Neural cell (in vitro differentiated cells): ENCODE measurements at regions not wholly inside any gene's neighbourhood (a gene's known extent, or its start where the extent isn't known, plus 50 kb on each side); places are given as distances from the start of the nearest gene placed in this dataset.

Experiments
- H2AFZ ChIP-seq: fragments of 200-600, 300-800 bp; sonication (generic), shearing (Covaris generic); 2 replicates; pipeline ENCODE4 v1.6.0; 2014; ENCODE audit warnings: low read depth, mild to moderate bottlenecking, antibody characterized with exemption, low read length, moderate library complexity
- H3F3A ChIP-seq: fragments of 200-600 bp; shearing (Covaris generic); 2 replicates; pipeline ENCODE4 v1.6.1; 2016; ENCODE audit warnings: mild to moderate bottlenecking, moderate library complexity, mixed read lengths, antibody characterized with exemption, low read length; ENCODE audit not compliant: insufficient read depth, poor library complexity, severe bottlenecking
- H3K27ac ChIP-seq: fragments of 200-600, 300-800 bp; sonication (generic), shearing (Covaris generic); 2 replicates; pipeline ENCODE4 v1.5.1; 2014; ENCODE audit warnings: mild to moderate bottlenecking, low read length, moderate library complexity
- H3K27me3 ChIP-seq: fragments of 300-800, 200-600 bp; sonication (generic), shearing (Covaris generic); 2 replicates; pipeline ENCODE4 v1.6.0; 2014; ENCODE audit warnings: mild to moderate bottlenecking, low read depth, low read length, moderate library complexity; ENCODE audit not compliant: insufficient read depth
- H3K36me3 ChIP-seq: fragments of 300-800, 200-600 bp; sonication (generic), shearing (Covaris generic); 2 replicates; pipeline ENCODE4 v1.5.1; 2014; ENCODE audit warnings: mild to moderate bottlenecking, antibody characterized with exemption, low read length, moderate library complexity; ENCODE audit not compliant: insufficient read depth
- H3K4me2 ChIP-seq: fragments of 300-800, 200-600 bp; sonication (generic), shearing (Covaris generic); 2 replicates; pipeline ENCODE4 v1.6.0; 2014; ENCODE audit warnings: mild to moderate bottlenecking, low read length
- H3K4me3 ChIP-seq: fragments of 300-800, 200-600 bp; sonication (generic), shearing (Covaris generic); 2 replicates; pipeline ENCODE4 v1.5.1; 2014; ENCODE audit warnings: mild to moderate bottlenecking, low read length, moderate library complexity
- H3K79me2 ChIP-seq: fragments of 200-600 bp; shearing (Covaris generic); replicated peaks from 2 replicates; pipeline ENCODE4 v1.6.0; 2014; ENCODE audit warnings: mild to moderate bottlenecking, low read length, moderate library complexity; ENCODE audit not compliant: insufficient read depth
- H3K9ac ChIP-seq: fragments of 300-800, 200-600 bp; sonication (generic), shearing (Covaris generic); 2 replicates; pipeline ENCODE4 v1.6.1; 2016; ENCODE audit warnings: mild to moderate bottlenecking, low read length, mixed read lengths
- H3K9me2 ChIP-seq: fragments of 200-600 bp; shearing (Covaris generic); 2 replicates; pipeline ENCODE4 v1.6.1; 2016; ENCODE audit warnings: mild to moderate bottlenecking, low read length, mixed read lengths; ENCODE audit not compliant: insufficient read depth
- H3K9me3 ChIP-seq: fragments of 200-600, 300-800 bp; sonication (generic), shearing (Covaris generic); 2 replicates; pipeline ENCODE4 v1.6.1; 2016; ENCODE audit warnings: mild to moderate bottlenecking, mixed run types, low read length, moderate library complexity, mixed read lengths
- H4K20me1 ChIP-seq: fragments of 200-600 bp; shearing (Covaris generic); 2 replicates; pipeline ENCODE4 v1.6.1; 2016; ENCODE audit warnings: mild to moderate bottlenecking, mixed run types; ENCODE audit not compliant: insufficient read depth
- CTCF ChIP-seq: fragments of 450-650 bp; IDR thresholded peaks from 2 replicates; pipeline ENCODE4 v1.5.1; 2014; ENCODE audit warnings: antibody characterized with exemption, mild to moderate bottlenecking, moderate library complexity; ENCODE audit not compliant: poor library complexity, severe bottlenecking
- EP300 ChIP-seq: fragments of 450-650 bp; conservative IDR thresholded peaks from 2 replicates; pipeline ENCODE4 v1.6.1; 2014; ENCODE audit warnings: antibody characterized with exemption, mild to moderate bottlenecking, moderate library complexity; ENCODE audit not compliant: poor library complexity, severe bottlenecking
- EZH2 ChIP-seq: fragments of 200-600, 300-800 bp; shearing (Covaris generic), sonication (generic); IDR thresholded peaks from 2 replicates; pipeline ENCODE4 v1.6.1; 2014; ENCODE audit warnings: antibody characterized with exemption, low read length, borderline replicate concordance, mild to moderate bottlenecking; ENCODE audit not compliant: insufficient read depth, poor library complexity, severe bottlenecking
- MXI1 ChIP-seq: fragments of 450-650 bp; conservative IDR thresholded peaks from 2 replicates; pipeline ENCODE4 v1.6.1; 2014; ENCODE audit warnings: antibody characterized with exemption, mild to moderate bottlenecking; ENCODE audit not compliant: poor library complexity, severe bottlenecking
- POLR2AphosphoS5 ChIP-seq: IDR thresholded peaks from 2 replicates; pipeline ENCODE4 v1.6.1; 2012
- RAD21 ChIP-seq: fragments of 450-650 bp; conservative IDR thresholded peaks from 2 replicates; pipeline ENCODE4 v1.6.1; 2014; ENCODE audit warnings: antibody characterized with exemption, mild to moderate bottlenecking, moderate library complexity
- SMC3 ChIP-seq: fragments of 450-650 bp; conservative IDR thresholded peaks from 2 replicates; pipeline ENCODE4 v1.6.1; 2014; ENCODE audit warnings: antibody characterized with exemption, mild to moderate bottlenecking, moderate library complexity; ENCODE audit not compliant: poor library complexity
- TAF1 ChIP-seq: IDR thresholded peaks from 2 replicates; pipeline ENCODE4 v1.6.1; 2012; ENCODE audit warnings: low read depth
- TF ChIP-seq, protein P1 (sequence below): IDR thresholded peaks from 2 replicates; pipeline ENCODE4 v1.6.1; 2012; ENCODE audit warnings: borderline replicate concordance

DNA sequence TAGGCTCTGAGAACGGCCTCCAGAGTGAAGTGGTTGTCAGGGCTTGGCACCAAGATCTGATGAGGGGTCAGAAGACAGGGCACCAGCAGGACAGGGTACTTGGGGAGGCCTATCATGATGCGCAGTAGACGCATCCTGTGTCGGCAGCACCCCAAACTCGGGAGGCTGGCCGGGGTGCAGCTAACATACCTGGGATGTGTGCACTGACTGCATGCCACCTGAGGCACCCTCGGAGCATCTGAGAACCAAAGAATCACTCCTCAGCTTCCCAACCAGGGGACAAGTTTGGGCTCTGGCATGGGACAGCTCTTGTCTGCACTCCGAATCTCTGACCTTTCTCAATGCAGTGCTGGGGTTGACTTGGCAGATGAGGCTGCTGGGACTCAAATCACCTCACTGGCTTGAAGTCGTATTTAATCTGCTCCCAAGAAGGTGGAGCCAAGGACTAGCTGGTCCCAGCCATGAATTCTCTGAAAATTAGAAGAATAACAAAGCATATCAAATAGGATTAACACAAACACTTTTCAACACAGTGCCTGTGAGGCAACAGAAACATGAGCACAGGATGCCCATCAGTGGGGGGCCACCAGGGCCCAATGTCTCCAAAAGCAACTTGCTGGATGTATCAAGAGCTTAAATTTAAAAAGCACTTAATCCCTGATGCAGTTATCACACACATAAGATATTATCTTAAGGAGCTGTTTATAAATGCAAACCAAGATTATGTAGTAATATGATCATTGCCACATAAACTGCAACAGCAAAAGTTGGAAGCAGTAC, 348.8 kb downstream of the PREX1 start:
- no peak overlapping the region for H2AFZ ChIP-seq
- H3K9ac ChIP-seq = no peak overlapping the region
- H3F3A ChIP-seq = no peaks in the 10 kb centered on the region
- H3K4me2 ChIP-seq = no peak overlapping the region
- H3K27me3 ChIP-seq = no peaks in the 10 kb centered on the region
- no peak overlapping the region for H3K4me3 ChIP-seq
- H3K27ac ChIP-seq = no peak overlapping the region
- H4K20me1 ChIP-seq = no peaks in the 10 kb centered on the region
- H3K9me2 ChIP-seq = no peaks in the 10 kb centered on the region
- TF ChIP-seq TAF1 (no peak), EP300 (no peak), MXI1 (no peak), RAD21 (no peak), SMC3 (no peak), CTCF (no peak), EZH2 (no peak), POLR2AphosphoS5 (no peak)
- TF ChIP-seq, protein P1, sequence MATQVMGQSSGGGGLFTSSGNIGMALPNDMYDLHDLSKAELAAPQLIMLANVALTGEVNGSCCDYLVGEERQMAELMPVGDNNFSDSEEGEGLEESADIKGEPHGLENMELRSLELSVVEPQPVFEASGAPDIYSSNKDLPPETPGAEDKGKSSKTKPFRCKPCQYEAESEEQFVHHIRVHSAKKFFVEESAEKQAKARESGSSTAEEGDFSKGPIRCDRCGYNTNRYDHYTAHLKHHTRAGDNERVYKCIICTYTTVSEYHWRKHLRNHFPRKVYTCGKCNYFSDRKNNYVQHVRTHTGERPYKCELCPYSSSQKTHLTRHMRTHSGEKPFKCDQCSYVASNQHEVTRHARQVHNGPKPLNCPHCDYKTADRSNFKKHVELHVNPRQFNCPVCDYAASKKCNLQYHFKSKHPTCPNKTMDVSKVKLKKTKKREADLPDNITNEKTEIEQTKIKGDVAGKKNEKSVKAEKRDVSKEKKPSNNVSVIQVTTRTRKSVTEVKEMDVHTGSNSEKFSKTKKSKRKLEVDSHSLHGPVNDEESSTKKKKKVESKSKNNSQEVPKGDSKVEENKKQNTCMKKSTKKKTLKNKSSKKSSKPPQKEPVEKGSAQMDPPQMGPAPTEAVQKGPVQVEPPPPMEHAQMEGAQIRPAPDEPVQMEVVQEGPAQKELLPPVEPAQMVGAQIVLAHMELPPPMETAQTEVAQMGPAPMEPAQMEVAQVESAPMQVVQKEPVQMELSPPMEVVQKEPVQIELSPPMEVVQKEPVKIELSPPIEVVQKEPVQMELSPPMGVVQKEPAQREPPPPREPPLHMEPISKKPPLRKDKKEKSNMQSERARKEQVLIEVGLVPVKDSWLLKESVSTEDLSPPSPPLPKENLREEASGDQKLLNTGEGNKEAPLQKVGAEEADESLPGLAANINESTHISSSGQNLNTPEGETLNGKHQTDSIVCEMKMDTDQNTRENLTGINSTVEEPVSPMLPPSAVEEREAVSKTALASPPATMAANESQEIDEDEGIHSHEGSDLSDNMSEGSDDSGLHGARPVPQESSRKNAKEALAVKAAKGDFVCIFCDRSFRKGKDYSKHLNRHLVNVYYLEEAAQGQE = no peak
- no peaks in the 10 kb centered on the region for H3K36me3 ChIP-seq
- no peaks in the 10 kb centered on the region for H3K9me3 ChIP-seq
- H3K79me2 ChIP-seq = no peaks in the 10 kb centered on the region

GRCh38 chr20:48478370-48478769, 349.4 kb downstream of the PREX1 start:
- H3K4me2 ChIP-seq = no peak overlapping the region
- H3K79me2 ChIP-seq = no peaks in the 10 kb centered on the region
- no peak overlapping the region for H2AFZ ChIP-seq
- no peaks in the 10 kb centered on the region for H3K9me3 ChIP-seq
- H3K9ac ChIP-seq = no peak overlapping the region
- TF ChIP-seq CTCF (no peak), EZH2 (no peak), SMC3 (no peak), RAD21 (no peak), MXI1 (no peak), EP300 (no peak), TAF1 (no peak), POLR2AphosphoS5 (no peak)
- TF ChIP-seq, protein P1 = no peak
- no peaks in the 10 kb centered on the region for H3F3A ChIP-seq
- H4K20me1 ChIP-seq = no peaks in the 10 kb centered on the region
- no peak overlapping the region for H3K27ac ChIP-seq
- no peaks in the 10 kb centered on the region for H3K36me3 ChIP-seq
- H3K9me2 ChIP-seq = no peaks in the 10 kb centered on the region
- H3K27me3 ChIP-seq = no peaks in the 10 kb centered on the region
- no peak overlapping the region for H3K4me3 ChIP-seq
